Sigmoid colon (tissue), 6 donors: ENCODE measurements at regions not wholly inside any gene's neighbourhood (a gene's known extent, or its start where the extent isn't known, plus 50 kb on each side); places are given as distances from the start of the nearest gene placed in this dataset.

Source experiments
- DNase-seq: peaks from one replicate; pipeline ENCODE4 v3.0.0-alpha.2; 2019
- H3K27ac ChIP-seq, 4 donors: fragments of 200-600 bp; sonication (generic); one replicate each; pipeline ENCODE4 v1.5.1; 2016 to 2019; ENCODE audit warnings: mild to moderate bottlenecking in 1 of 4
- H3K27me3 ChIP-seq, 3 donors: fragments of 200-600 bp; sonication (generic); one replicate each; pipeline ENCODE4 v1.5.1; 2019; ENCODE audit warnings: mild to moderate bottlenecking in 1 of 3
- H3K36me3 ChIP-seq, 4 donors: fragments of 200-600 bp; sonication (generic); one replicate each; pipeline ENCODE4 v1.5.1; 2016 to 2019
- H3K4me1 ChIP-seq, 4 donors: fragments of 200-600 bp; sonication (generic); one replicate each; pipeline ENCODE4 v1.5.1; 2017 to 2019
- H3K4me3 ChIP-seq, 4 donors: fragments of 200-600 bp; sonication (generic); one replicate each; pipeline ENCODE4 v1.5.1; 2017 to 2019; ENCODE audit warnings: mild to moderate bottlenecking in 2 of 4, moderate library complexity in 1 of 4
- H3K9me3 ChIP-seq, 4 donors: fragments of 200-600 bp in 3 of 4; sonication (generic) in 3 of 4; one replicate each; pipeline versions ENCODE4 v1.5.1 to v1.6.1; 2013 to 2019
- CTCF ChIP-seq, 4 experiments: fragments of 450-650 bp in 3 of 4; fragments of 200-600 bp in 1 of 4; IDR thresholded peaks; one replicate each; pipeline ENCODE4 v1.5.1; 2016 to 2019; ENCODE audit warnings: antibody characterized with exemption in 4 of 4, mild to moderate bottlenecking in 3 of 4, moderate library complexity in 2 of 4
- EP300 ChIP-seq, 4 donors: sonication (generic); formaldehyde crosslinking; IDR thresholded peaks; one replicate each; pipeline ENCODE4 v1.6.1; 2017; ENCODE audit warnings: antibody characterized with exemption in 4 of 4
- POLR2A ChIP-seq, 2 donors: fragments of 450-650 bp; IDR thresholded peaks; one replicate each; pipeline ENCODE4 v1.6.1; 2016; ENCODE audit warnings: antibody characterized with exemption in 2 of 2, mild to moderate bottlenecking in 2 of 2, moderate library complexity in 2 of 2
- POLR2AphosphoS5 ChIP-seq, 4 donors: sonication (generic); formaldehyde crosslinking; IDR thresholded peaks; one replicate each; pipeline ENCODE4 v1.6.1; 2017; ENCODE audit warnings: antibody characterized with exemption in 4 of 4
- WGBS, 2 donors: extraction: QIAGEN DNeasy Blood & Tissue Kit; methylation state at CpG; one replicate each; pipeline ENCODE4 v1.1.7; 2013; 5-methylcytosine and 5-hydroxymethylcytosine counted together
- intact Hi-C: fragments of 100-400 bp; cut with DNase I; formaldehyde crosslinking; loops from one replicate; pipeline ENCODE4 v1.15.1; 2023
- donor health status: healthy with polysubstance abuse.
- donor health status: healthy.

DNA sequence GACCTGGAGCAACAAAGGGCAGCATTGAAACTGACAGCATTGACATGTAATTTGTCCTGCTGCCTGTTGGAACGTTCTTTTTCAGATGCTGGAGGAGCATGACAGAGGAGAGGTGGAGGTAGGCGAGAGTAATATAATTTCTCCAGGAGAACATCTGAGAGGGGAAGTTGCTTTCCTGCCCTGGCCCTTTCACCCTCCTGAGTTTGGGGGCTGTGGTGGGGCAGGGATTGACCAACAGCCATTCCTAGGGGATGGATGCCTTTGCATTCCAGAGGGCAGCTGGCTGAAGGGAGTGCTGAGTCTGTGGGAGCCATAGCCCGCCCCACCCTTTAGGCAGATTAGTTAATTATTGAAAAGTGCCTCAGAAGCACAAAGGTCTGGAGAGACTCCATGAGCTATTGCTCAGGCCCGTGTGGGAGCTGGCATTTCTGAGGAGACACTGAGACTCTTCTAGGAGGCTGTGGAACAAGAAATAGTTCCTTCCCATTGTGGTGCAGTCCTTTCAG is 73.5 kb downstream of the ARF6 start:
- no peak overlapping the region for H3K4me3 ChIP-seq

DNA sequence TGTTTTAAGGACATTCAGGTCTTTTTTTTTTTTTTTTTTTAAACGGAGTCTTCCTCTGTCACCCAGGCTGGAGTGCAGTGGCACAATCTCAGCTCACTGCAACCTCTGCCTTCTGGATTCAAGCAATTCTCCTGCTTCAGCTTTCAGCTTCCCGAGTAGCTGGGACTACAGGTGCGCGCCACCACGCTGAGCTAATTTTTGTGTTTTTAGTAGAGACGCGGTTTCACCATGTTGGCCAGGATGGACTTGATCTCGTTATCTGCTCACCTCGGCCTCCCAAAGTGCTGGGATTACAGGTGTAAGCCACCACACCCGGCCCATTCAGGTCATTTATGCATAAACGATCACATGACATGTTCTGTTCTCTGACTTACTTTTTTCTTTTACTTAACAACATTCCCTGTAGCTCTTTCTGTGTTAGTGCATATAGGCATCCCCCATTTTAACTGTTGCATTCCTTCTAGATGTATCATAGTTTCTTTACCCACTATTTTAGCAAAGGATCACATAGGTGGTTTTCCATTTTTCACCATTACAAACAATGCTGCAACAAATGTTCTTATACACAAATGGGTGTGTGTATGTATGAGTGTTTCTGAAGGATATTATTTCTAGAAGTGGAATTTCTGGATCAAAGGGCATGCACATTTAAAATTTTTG is 74.2 kb downstream of the ARF6 start:
- Histone ChIP-seq H3K27me3 (no peaks in the 10 kb centered on the region), H3K36me3 (no peaks in the 10 kb centered on the region), H3K9me3 (no peaks in the 10 kb centered on the region), H3K27ac (no peak overlapping the region), H3K4me3 (no peak overlapping the region), H3K4me1 (peaks cover 0 to 21% (median 16%) of the 10 kb centered on the region in 4 donors)
- no peak for DNase-seq
- 60 to 90% methylated on average over 11 of the region's 11 CpGs for WGBS, 2 donors
- no peak for TF ChIP-seq CTCF (IDR thresholded peaks at IDR 0.05)
- TF ChIP-seq POLR2A (IDR thresholded peaks at IDR 0.05) = no peak
- TF ChIP-seq POLR2AphosphoS5 (IDR thresholded peaks at IDR 0.05) = no peak
- intact Hi-C loops = no loop called here

More for the DNA sequence above, 73.5 kb downstream of the ARF6 start:
- Histone ChIP-seq H3K4me1 (peaks cover 0 to 14% (median 9%) of the 10 kb centered on the region in 4 donors), H3K36me3 (no peaks in the 10 kb centered on the region), H3K27ac (no peak overlapping the region), H3K9me3 (no peaks in the 10 kb centered on the region), H3K27me3 (no peaks in the 10 kb centered on the region)
- DNase-seq = no peak
- intact Hi-C loops = no loop called here
- TF ChIP-seq POLR2AphosphoS5 (IDR thresholded peaks at IDR 0.05) (no peak), EP300 (IDR thresholded peaks at IDR 0.05) (no peak), POLR2A (IDR thresholded peaks at IDR 0.05) (no peak), CTCF (IDR thresholded peaks at IDR 0.05) (no peak)
- WGBS, 2 donors = 10 to 57% methylated on average over 4 of the region's 4 CpGs

DNA sequence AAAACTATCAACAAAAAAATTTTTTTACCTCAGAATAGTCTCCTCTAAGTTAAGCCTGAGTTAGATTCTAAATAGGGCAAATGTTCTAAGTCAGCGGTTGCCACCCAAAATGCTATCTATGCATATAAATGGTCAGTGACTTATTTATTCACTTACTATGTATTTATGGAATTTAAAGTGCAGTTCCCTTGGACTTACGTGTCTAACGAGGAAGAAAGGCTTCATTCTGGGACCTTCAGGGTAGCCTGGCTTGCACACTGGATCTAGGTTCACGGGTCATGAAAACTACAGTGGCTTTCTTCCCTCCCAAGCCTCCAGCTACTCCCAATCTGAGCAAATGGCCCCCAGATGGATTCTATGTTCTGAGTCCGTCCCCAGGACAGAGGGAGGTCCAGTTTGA is 77.1 kb downstream of the ARF6 start:
- Histone ChIP-seq H3K9me3 (no peaks in the 10 kb centered on the region), H3K27ac (peak overlapping the region; percentile 55 to 78 (median 69)), H3K4me1 (peaks cover 0 to 42% (median 38%) of the 10 kb centered on the region in 4 donors), H3K36me3 (no peaks in the 10 kb centered on the region), H3K27me3 (no peaks in the 10 kb centered on the region), H3K4me3 (no peak overlapping the region)
- intact Hi-C loops = no loop called here
- TF ChIP-seq POLR2AphosphoS5 (IDR thresholded peaks at IDR 0.05) (no peak), POLR2A (IDR thresholded peaks at IDR 0.05) (no peak), CTCF (IDR thresholded peaks at IDR 0.05) (no peak), EP300 (IDR thresholded peaks at IDR 0.05) (no peak)
- 61 to 81% methylated on average over 5 of the region's 5 CpGs for WGBS, 2 donors
- no peak for DNase-seq

- Histone ChIP-seq H3K4me3 (no peak overlapping the region), H3K36me3 (no peaks in the 10 kb centered on the region), H3K9me3 (no peaks in the 10 kb centered on the region), H3K27me3 (no peaks in the 10 kb centered on the region), H3K27ac (peak overlapping the region; percentile 55 to 78 (median 69)), H3K4me1 (peaks cover 0 to 49% (median 38%) of the 10 kb centered on the region in 4 donors)
- intact Hi-C loops = no loop called here
- TF ChIP-seq CTCF (IDR thresholded peaks at IDR 0.05) (no peak), POLR2AphosphoS5 (IDR thresholded peaks at IDR 0.05) (peak in 1 of 4 donors; percentile 21)
- DNase-seq = no peak
- 9 to 30% methylated on average over 8 of the region's 8 CpGs for WGBS, 2 donors
These were observed 77.7 kb downstream of the ARF6 start for GRCh38 chr14:49970474-49971147.
